GM23338 (cell line): ENCODE measurements at regions not wholly inside any gene's neighbourhood (a gene's known extent, or its start where the extent isn't known, plus 50 kb on each side); places are given as distances from the start of the nearest gene placed in this dataset.

ENCODE experiments used
- CREB1 ChIP-seq: fragments of 250-450 bp; sonication (Bioruptor Pico); IDR thresholded peaks from 2 replicates; pipeline ENCODE4 v1.5.0; 2020; ENCODE audit warnings: low read depth, mild to moderate bottlenecking, moderate library complexity
- CTCF ChIP-seq, 2 experiments: fragments of 200-600 bp in 1 of 2; sonication (generic) in 1 of 2; conservative IDR thresholded peaks; 2 replicates each; pipeline versions ENCODE4 v1.5.1 to v1.6.1; 2016 to 2017; ENCODE audit warnings: antibody characterized with exemption in 2 of 2, low read depth in 2 of 2, mild to moderate bottlenecking in 2 of 2, moderate library complexity in 1 of 2
- EZH2 ChIP-seq: fragments of 200-600 bp; sonication (generic); IDR thresholded peaks from one replicate; pipeline ENCODE4 v1.8.0; 2017; ENCODE audit warnings: antibody characterized with exemption, mild to moderate bottlenecking, low read depth; ENCODE audit not compliant: unreplicated experiment
- EZH2phosphoT487 ChIP-seq: fragments of 200-600 bp; sonication (generic); IDR thresholded peaks from one replicate; pipeline ENCODE4 v1.8.1; 2018; ENCODE audit warnings: antibody characterized with exemption; ENCODE audit not compliant: unreplicated experiment
- JUNB ChIP-seq: IDR thresholded peaks from one replicate; pipeline ENCODE4 v1.6.1; 2016; ENCODE audit warnings: antibody characterized with exemption; ENCODE audit not compliant: unreplicated experiment
- NANOG ChIP-seq: IDR thresholded peaks from 2 replicates; pipeline ENCODE4 v1.6.1; 2016; ENCODE audit warnings: antibody characterized with exemption, borderline replicate concordance
- POLR2AphosphoS5 ChIP-seq: IDR thresholded peaks from 2 replicates; pipeline ENCODE4 v1.6.1; 2016; ENCODE audit warnings: antibody characterized with exemption, low read depth
- REST ChIP-seq: IDR thresholded peaks from one replicate; pipeline ENCODE4 v1.6.1; 2018; ENCODE audit warnings: antibody characterized with exemption; ENCODE audit not compliant: unreplicated experiment
- STAT1 ChIP-seq: IDR thresholded peaks from one replicate; pipeline ENCODE4 v1.6.1; 2016; ENCODE audit warnings: antibody characterized with exemption; ENCODE audit not compliant: unreplicated experiment
- ZNF331 ChIP-seq: fragments of 250-450 bp; sonication (Bioruptor Pico); IDR thresholded peaks from 2 replicates; pipeline ENCODE4 v1.5.0; 2020; ENCODE audit warnings: low read depth, mild to moderate bottlenecking, moderate library complexity
- ZNF462 ChIP-seq: fragments of 250-450 bp; sonication (Bioruptor Pico); IDR thresholded peaks from 2 replicates; pipeline ENCODE4 v1.5.0; 2020; ENCODE audit warnings: mild to moderate bottlenecking, moderate library complexity
- TF ChIP-seq, protein P1 (sequence below): IDR thresholded peaks from 2 replicates; pipeline ENCODE4 v1.6.1; 2016; ENCODE audit warnings: antibody characterized with exemption

DNA sequence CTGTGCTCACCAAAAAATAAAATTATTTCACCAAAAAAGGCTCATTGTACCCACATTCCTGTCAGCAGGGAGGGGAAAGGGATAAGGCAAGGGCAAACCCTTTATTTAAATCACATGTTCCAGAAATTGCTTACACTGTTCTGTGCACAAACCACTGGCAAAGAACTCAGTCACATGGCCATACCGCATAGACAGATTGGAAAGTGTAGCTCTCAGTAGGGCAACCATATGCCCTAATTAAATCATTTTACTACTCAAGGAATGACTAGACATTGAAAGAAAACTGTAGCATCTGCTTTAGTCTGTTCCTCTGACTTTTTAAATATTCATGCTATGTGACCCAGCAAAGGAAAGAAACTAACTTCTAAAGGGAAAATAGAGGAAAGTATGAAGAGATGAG, 119.2 kb upstream of the FAM241A start:
- TF ChIP-seq JUNB (no peak), CTCF (conservative IDR thresholded peaks at IDR 0.05; ENCODE audit: low read depth in 2 of 2) (no peak), EZH2 (no peak), REST (no peak), POLR2AphosphoS5 (no peak), EZH2phosphoT487 (no peak), STAT1 (no peak), ZNF331 (CRISPR knock-in tag) (no peak), NANOG (no peak), CREB1 (CRISPR knock-in tag) (no peak), ZNF462 (CRISPR knock-in tag) (no peak)
- TF ChIP-seq, protein P1, sequence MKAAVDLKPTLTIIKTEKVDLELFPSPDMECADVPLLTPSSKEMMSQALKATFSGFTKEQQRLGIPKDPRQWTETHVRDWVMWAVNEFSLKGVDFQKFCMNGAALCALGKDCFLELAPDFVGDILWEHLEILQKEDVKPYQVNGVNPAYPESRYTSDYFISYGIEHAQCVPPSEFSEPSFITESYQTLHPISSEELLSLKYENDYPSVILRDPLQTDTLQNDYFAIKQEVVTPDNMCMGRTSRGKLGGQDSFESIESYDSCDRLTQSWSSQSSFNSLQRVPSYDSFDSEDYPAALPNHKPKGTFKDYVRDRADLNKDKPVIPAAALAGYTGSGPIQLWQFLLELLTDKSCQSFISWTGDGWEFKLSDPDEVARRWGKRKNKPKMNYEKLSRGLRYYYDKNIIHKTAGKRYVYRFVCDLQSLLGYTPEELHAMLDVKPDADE = no peak
